HEK293 (cell line): ENCODE measurements at regions not wholly inside any gene's neighbourhood (a gene's known extent, or its start where the extent isn't known, plus 50 kb on each side); places are given as distances from the start of the nearest gene placed in this dataset.

Experiments
- ATF2 ChIP-seq: fragments of 450-650 bp; formaldehyde crosslinking; IDR thresholded peaks from 2 replicates; pipeline ENCODE4 v1.5.1; 2016; ENCODE audit warnings: missing biosample characterization, missing genetic modification characterization, low read depth
- HOXA7 ChIP-seq: sonication (generic); formaldehyde crosslinking; IDR thresholded peaks from 2 replicates; pipeline ENCODE4 v1.8.1; 2022; ENCODE audit warnings: missing genetic modification reagents, borderline replicate concordance
- KLF10 ChIP-seq: fragments of 450-650 bp; IDR thresholded peaks from 2 replicates; pipeline ENCODE4 v1.5.1; 2018; ENCODE audit warnings: missing biosample characterization, mild to moderate bottlenecking, missing genetic modification characterization
- PRDM10 ChIP-seq: fragments of 450-650 bp; formaldehyde crosslinking; IDR thresholded peaks from 2 replicates; pipeline ENCODE4 v1.5.1; 2016; ENCODE audit warnings: missing biosample characterization, missing genetic modification characterization
- ZBTB21 ChIP-seq: fragments of 450-650 bp; formaldehyde crosslinking; IDR thresholded peaks from 2 replicates; pipeline ENCODE4 v1.5.1; 2017; ENCODE audit warnings: missing biosample characterization, missing genetic modification characterization
- ZFP41 ChIP-seq: fragments of 450-650 bp; formaldehyde crosslinking; IDR thresholded peaks from 2 replicates; pipeline ENCODE4 v1.5.1; 2016; ENCODE audit warnings: missing biosample characterization, missing genetic modification characterization, borderline replicate concordance
- ZFP69B ChIP-seq: fragments of 450-650 bp; formaldehyde crosslinking; IDR thresholded peaks from 2 replicates; pipeline ENCODE4 v1.5.1; 2016; ENCODE audit warnings: missing biosample characterization, missing genetic modification characterization
- ZNF121 ChIP-seq: fragments of 450-650 bp; formaldehyde crosslinking; IDR thresholded peaks from 2 replicates; pipeline ENCODE4 v1.5.1; 2016; ENCODE audit warnings: missing biosample characterization, missing genetic modification characterization
- ZNF302 ChIP-seq: fragments of 450-650 bp; formaldehyde crosslinking; IDR thresholded peaks from 2 replicates; pipeline ENCODE4 v1.5.1; 2016; ENCODE audit warnings: missing biosample characterization, missing genetic modification characterization, low read depth
- ZNF416 ChIP-seq: fragments of 450-650 bp; formaldehyde crosslinking; IDR thresholded peaks from 2 replicates; pipeline ENCODE4 v1.5.1; 2016; ENCODE audit warnings: missing biosample characterization, missing genetic modification characterization
- ZNF560 ChIP-seq: fragments of 450-650 bp; formaldehyde crosslinking; IDR thresholded peaks from 2 replicates; pipeline ENCODE4 v1.5.1; 2017; ENCODE audit warnings: missing biosample characterization, missing genetic modification characterization, borderline replicate concordance
- ZNF660 ChIP-seq: fragments of 450-650 bp; IDR thresholded peaks from 2 replicates; pipeline ENCODE4 v1.5.1; 2018; ENCODE audit warnings: missing biosample characterization, mild to moderate bottlenecking, missing genetic modification characterization
- TF ChIP-seq, protein P1 (sequence below): fragments of 450-650 bp; formaldehyde crosslinking; IDR thresholded peaks from 2 replicates; pipeline ENCODE4 v1.5.1; 2016; ENCODE audit warnings: missing biosample characterization, missing genetic modification characterization

DNA sequence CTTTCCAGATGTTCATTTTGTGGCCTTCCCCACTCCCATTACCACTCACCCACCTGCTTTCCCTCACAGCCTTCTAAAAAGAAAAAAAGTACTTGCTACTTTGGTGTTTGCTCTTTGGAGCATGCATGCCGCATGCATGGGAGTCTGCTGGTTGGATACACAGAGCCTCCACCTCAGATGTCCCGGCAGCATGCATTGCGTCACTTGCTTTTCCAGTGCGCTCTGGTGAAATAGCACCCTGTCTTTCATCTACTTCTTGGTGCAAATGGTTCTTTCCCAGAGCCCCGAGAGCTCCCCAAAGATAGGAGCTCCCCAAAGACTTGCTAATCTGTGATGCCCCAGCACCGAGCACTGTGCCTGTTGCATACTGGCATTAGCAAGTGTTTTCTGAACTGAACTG lies 333.2 kb upstream of the ZNF507 start:
- TF ChIP-seq, protein P1, sequence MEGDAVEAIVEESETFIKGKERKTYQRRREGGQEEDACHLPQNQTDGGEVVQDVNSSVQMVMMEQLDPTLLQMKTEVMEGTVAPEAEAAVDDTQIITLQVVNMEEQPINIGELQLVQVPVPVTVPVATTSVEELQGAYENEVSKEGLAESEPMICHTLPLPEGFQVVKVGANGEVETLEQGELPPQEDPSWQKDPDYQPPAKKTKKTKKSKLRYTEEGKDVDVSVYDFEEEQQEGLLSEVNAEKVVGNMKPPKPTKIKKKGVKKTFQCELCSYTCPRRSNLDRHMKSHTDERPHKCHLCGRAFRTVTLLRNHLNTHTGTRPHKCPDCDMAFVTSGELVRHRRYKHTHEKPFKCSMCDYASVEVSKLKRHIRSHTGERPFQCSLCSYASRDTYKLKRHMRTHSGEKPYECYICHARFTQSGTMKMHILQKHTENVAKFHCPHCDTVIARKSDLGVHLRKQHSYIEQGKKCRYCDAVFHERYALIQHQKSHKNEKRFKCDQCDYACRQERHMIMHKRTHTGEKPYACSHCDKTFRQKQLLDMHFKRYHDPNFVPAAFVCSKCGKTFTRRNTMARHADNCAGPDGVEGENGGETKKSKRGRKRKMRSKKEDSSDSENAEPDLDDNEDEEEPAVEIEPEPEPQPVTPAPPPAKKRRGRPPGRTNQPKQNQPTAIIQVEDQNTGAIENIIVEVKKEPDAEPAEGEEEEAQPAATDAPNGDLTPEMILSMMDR (tag by site-specific recombination), result no peak
- TF ChIP-seq HOXA7 (CRISPR knock-in tag) (no peak), ZFP41 (tag by site-specific recombination) (no peak), PRDM10 (tag by site-specific recombination) (no peak), ZNF416 (no peak), KLF10 (tag by site-specific recombination) (no peak), ZBTB21 (no peak), ZNF560 (tag by site-specific recombination) (no peak), ZNF660 (tag by site-specific recombination) (no peak), ZFP69B (tag by site-specific recombination) (no peak), ZNF302 (tag by site-specific recombination) (no peak), ATF2 (no peak), ZNF121 (tag by site-specific recombination) (no peak)
